ENCODE measurements at regions not wholly inside any gene's neighbourhood (a gene's known extent, or its start where the extent isn't known, plus 50 kb on each side); places are given as distances from the start of the nearest gene placed in this dataset.

GRCh38 chr17:410543-411401, 58.2 kb upstream of the RPH3AL start (continued):
- no peak for TF ChIP-seq ZBTB43 (CRISPR knock-in tag; IDR thresholded peaks at IDR 0.05)
- no peak for TF ChIP-seq RBM39 (optimal IDR thresholded peaks at IDR 0.05; ENCODE audit: low read depth, low read length)
- TF ChIP-seq FOXJ3 (CRISPR knock-in tag; IDR thresholded peaks at IDR 0.05) = no peak
- no peak for TF ChIP-seq PHB (CRISPR knock-in tag; IDR thresholded peaks at IDR 0.05)
- TF ChIP-seq PKNOX1 (IDR thresholded peaks at IDR 0.05) = peak; percentile 6; the same call in 1 of the 2 replicates
- TF ChIP-seq GTF3C2 (IDR thresholded peaks at IDR 0.05; ENCODE audit: borderline replicate concordance, extremely low read depth, insufficient read length) = no peak
- TF ChIP-seq ELF2 (CRISPR knock-in tag; IDR thresholded peaks at IDR 0.05) = no peak
- TF ChIP-seq ETV6 (IDR thresholded peaks at IDR 0.05; ENCODE audit: borderline replicate concordance in 1 of 2, low read depth in 2 of 2, low read length in 1 of 2) = no peak
- TF ChIP-seq ETV6 (CRISPR knock-in tag; IDR thresholded peaks at IDR 0.05; ENCODE audit: borderline replicate concordance) = no peak
- TF ChIP-seq BCL6 (CRISPR knock-in tag; IDR thresholded peaks at IDR 0.05) = no peak
- no peak for TF ChIP-seq GATAD2B (IDR thresholded peaks at IDR 0.05; ENCODE audit: borderline replicate concordance)
- TF ChIP-seq CTCF (IDR thresholded peaks at IDR 0.05 in 2 of 3, conservative IDR thresholded peaks at IDR 0.05 in 1 of 3; ENCODE audit: insufficient read depth in 2 of 3, low read depth in 1 of 3, low read length in 3 of 3) = peak; percentile 40 to 48 (median 44); a peak in 4 of 6 replicates
- no peak for TF ChIP-seq ZBTB12 (CRISPR knock-in tag; IDR thresholded peaks at IDR 0.05)

Measured in K562 (cell line).